T-helper 1 cell (primary cell): ENCODE measurements at regions not wholly inside any gene's neighbourhood (a gene's known extent, or its start where the extent isn't known, plus 50 kb on each side); places are given as distances from the start of the nearest gene placed in this dataset.

Experiments
- DNase-seq, 5 donors: peaks; one replicate each; pipeline ENCODE4 v3.0.0-alpha.2; 2012 to 2020

- DNase-seq, result no peak
These were observed 532.8 kb downstream of the ZIC1 start for GRCh38 chr3:147941969-147942368.

GRCh38 chr3:147943265-147943945 lies 534.2 kb downstream of the ZIC1 start:
- DNase-seq, result no peak

GRCh38 chr3:147945968-147946519 lies 536.9 kb downstream of the ZIC1 start:
- no peak for DNase-seq

GRCh38 chr3:147956615-147957014 lies 547.5 kb downstream of the ZIC1 start:
- no peak for DNase-seq

GRCh38 chr3:147958754-147959153 lies 549.6 kb downstream of the ZIC1 start:
- no peak for DNase-seq

GRCh38 chr3:147960786-147961185 lies 551.6 kb downstream of the ZIC1 start:
- no peak for DNase-seq

GRCh38 chr3:147962408-147963164 lies 553.4 kb downstream of the ZIC1 start:
- DNase-seq, result no peak

GRCh38 chr3:147963711-147964110 lies 554.5 kb downstream of the ZIC1 start:
- DNase-seq, result no peak

GRCh38 chr3:147975165-147975564 lies 566.0 kb downstream of the ZIC1 start:
- no peak for DNase-seq

- DNase-seq, result no peak
These were observed 567.8 kb downstream of the ZIC1 start for GRCh38 chr3:147977001-147977400.

- no peak for DNase-seq
These were observed 578.4 kb downstream of the ZIC1 start for GRCh38 chr3:147987549-147987948.

- no peak for DNase-seq
These were observed 580.2 kb downstream of the ZIC1 start for GRCh38 chr3:147989344-147989743.

GRCh38 chr3:148002705-148003205 lies 593.6 kb downstream of the ZIC1 start:
- no peak for DNase-seq

- DNase-seq, result no peak
These were observed 595.2 kb downstream of the ZIC1 start for GRCh38 chr3:148004331-148004730.

GRCh38 chr3:148005456-148005855 lies 596.3 kb downstream of the ZIC1 start:
- no peak for DNase-seq

- no peak for DNase-seq
These were observed 597.3 kb downstream of the ZIC1 start for GRCh38 chr3:148006508-148006907.

GRCh38 chr3:148008591-148008990 lies 599.4 kb downstream of the ZIC1 start:
- no peak for DNase-seq

- no peak for DNase-seq
These were observed 611.7 kb downstream of the ZIC1 start for GRCh38 chr3:148020861-148021260.

GRCh38 chr3:148021381-148021780 lies 612.2 kb downstream of the ZIC1 start:
- DNase-seq, result no peak

- no peak for DNase-seq
These were observed 614.8 kb downstream of the ZIC1 start for GRCh38 chr3:148023994-148024393.

GRCh38 chr3:148026009-148026588 lies 616.9 kb downstream of the ZIC1 start:
- no peak for DNase-seq

- DNase-seq, result no peak
These were observed 621.8 kb downstream of the ZIC1 start for GRCh38 chr3:148030975-148031374.

- DNase-seq, result no peak
These were observed 625.2 kb downstream of the ZIC1 start for GRCh38 chr3:148034353-148034752.
